PC-9 (cell line): ENCODE measurements at regions not wholly inside any gene's neighbourhood (a gene's known extent, or its start where the extent isn't known, plus 50 kb on each side); places are given as distances from the start of the nearest gene placed in this dataset.

Experiments used
- CTCF ChIP-seq: fragments of 200-600 bp; sonication (generic); conservative IDR thresholded peaks from 2 replicates; pipeline ENCODE4 v1.6.1; 2017; ENCODE audit warnings: mixed run types, antibody characterized with exemption, mild to moderate bottlenecking, moderate library complexity
- EZH2 ChIP-seq: fragments of 200-600 bp; sonication (generic); IDR thresholded peaks from 2 replicates; pipeline ENCODE4 v1.8.0; 2017; ENCODE audit warnings: antibody characterized with exemption, low read depth

GRCh38 chr5:6885581-6885980, 172.3 kb downstream of the TENT4A start:
- no peak for TF ChIP-seq CTCF
- TF ChIP-seq EZH2 = no peak
